UCSD-AML1 (cell line): ENCODE measurements at regions not wholly inside any gene's neighbourhood (a gene's known extent, or its start where the extent isn't known, plus 50 kb on each side); places are given as distances from the start of the nearest gene placed in this dataset.

Experiments
- DNase-seq: peaks from one replicate; lab custom pipeline; 2025; ENCODE audit not compliant: unreplicated experiment; lab: John Stamatoyannopoulos, UW

GRCh38 chr1:240018617-240019016 is 73.1 kb upstream of the FMN2 start:
- no peak for DNase-seq

GRCh38 chr1:240019524-240019923 is 72.2 kb upstream of the FMN2 start:
- no peak for DNase-seq

DNA sequence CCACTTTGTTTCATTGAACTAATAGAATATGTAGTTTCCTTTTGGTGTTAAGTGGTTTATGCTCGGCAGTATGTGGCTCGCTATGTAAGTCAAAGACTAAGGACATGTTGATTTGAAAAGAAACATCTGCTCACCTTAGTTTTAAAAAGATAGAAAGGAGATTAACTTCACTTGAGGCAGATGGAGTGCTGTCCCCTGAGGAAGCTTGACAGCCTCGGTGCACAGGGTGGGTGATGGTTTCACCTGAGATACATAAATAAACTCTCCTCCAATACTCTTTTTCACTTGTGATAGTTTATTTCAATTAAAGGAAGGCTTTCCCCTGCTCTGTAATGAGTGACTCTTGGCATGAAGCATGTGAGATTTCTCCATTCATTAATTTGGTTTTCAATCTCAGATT is 70.8 kb upstream of the FMN2 start:
- DNase-seq: no peak

DNA sequence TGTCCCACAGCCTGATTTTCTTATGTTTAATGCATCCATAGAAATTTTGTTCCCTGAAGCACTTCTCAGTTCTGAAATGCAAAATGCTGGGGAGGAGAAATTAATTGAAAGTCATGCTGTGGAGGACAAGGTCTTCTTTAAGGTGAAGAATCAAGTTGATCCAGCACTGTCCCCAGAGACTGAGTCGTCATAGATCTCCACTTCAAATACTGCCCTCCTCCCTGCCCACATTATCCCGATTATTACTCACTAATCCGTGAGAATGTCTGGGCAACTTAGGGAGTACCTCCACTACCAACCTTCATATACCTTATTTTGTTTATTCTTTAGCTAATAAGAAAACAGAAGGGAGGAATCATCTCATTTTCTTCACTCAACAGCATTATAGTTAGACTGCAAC is 70.0 kb upstream of the FMN2 start:
- no peak for DNase-seq

- peak; percentile 20 for DNase-seq
Measured at GRCh38 chr1:240027059-240027462, 64.6 kb upstream of the FMN2 start.

- DNase-seq: no peak
Measured at GRCh38 chr1:240029418-240029817, 62.3 kb upstream of the FMN2 start.

GRCh38 chr1:240030236-240030635 is 61.4 kb upstream of the FMN2 start:
- DNase-seq: no peak

DNA sequence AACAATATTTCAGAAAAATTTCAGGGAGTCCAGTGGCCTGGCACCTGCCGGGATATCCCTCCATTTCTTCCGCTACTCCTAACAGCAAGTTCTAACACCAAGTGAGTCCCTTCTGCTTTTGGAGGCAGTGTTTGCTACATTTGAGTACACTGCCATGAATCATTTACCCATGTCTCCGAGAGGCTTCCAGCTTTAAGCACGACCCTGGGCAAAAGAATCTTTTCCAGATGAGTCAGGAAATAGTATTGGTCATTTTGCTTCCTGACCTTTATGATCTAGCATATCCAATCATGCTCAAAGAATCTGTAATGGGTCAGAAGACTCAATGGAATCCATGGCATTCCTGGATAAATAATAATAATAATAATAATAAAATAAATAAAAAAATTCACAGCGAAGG is 60.7 kb upstream of the FMN2 start:
- DNase-seq: no peak

- no peak for DNase-seq
Measured at GRCh38 chr1:240031414-240031813, 60.3 kb upstream of the FMN2 start.

GRCh38 chr1:240033406-240033805 is 58.3 kb upstream of the FMN2 start:
- no peak for DNase-seq

- DNase-seq: no peak
Measured at GRCh38 chr1:240036526-240036925, 55.2 kb upstream of the FMN2 start.
